H9 (cell line): ENCODE measurements at regions not wholly inside any gene's neighbourhood (a gene's known extent, or its start where the extent isn't known, plus 50 kb on each side); places are given as distances from the start of the nearest gene placed in this dataset.
A peak's percentile ranks its signal among the peaks of the same experiment; 100 is the strongest.

ENCODE experiments used
- DNase-seq: peaks from one replicate; pipeline ENCODE4 v3.0.0-alpha.2; 2017
- H2AFZ ChIP-seq: one replicate; pipeline ENCODE4 v1.6.1; 2013; ENCODE audit warnings: mild to moderate bottlenecking, low read length, control low read depth, moderate library complexity
- H2AK5ac ChIP-seq: 2 replicates; pipeline ENCODE4 v1.6.1; 2013; ENCODE audit warnings: low read length, control low read depth, mixed read lengths; ENCODE audit not compliant: insufficient read length
- H2BK120ac ChIP-seq: one replicate; pipeline ENCODE4 v1.6.1; 2013; ENCODE audit warnings: low read depth, mild to moderate bottlenecking, low read length, control low read depth, inconsistent platforms; ENCODE audit not compliant: poor library complexity, severe bottlenecking
- H2BK12ac ChIP-seq: 2 replicates; pipeline ENCODE4 v1.6.1; 2013; ENCODE audit warnings: low read length, control low read depth, mixed read lengths, low read depth; ENCODE audit not compliant: insufficient read length
- H2BK15ac ChIP-seq: 2 replicates; pipeline ENCODE4 v1.6.1; 2013; ENCODE audit warnings: low read depth, low read length, control low read depth
- H2BK20ac ChIP-seq: one replicate; pipeline ENCODE4 v1.6.1; 2013; ENCODE audit warnings: low read depth, mild to moderate bottlenecking, low read length, control low read depth, inconsistent platforms; ENCODE audit not compliant: poor library complexity, severe bottlenecking
- H2BK5ac ChIP-seq: 2 replicates; pipeline ENCODE4 v1.6.1; 2013; ENCODE audit warnings: low read length, control low read depth, mixed read lengths; ENCODE audit not compliant: insufficient read length
- H3K14ac ChIP-seq: 2 replicates; pipeline ENCODE4 v1.6.1; 2013; ENCODE audit warnings: low read length, control low read depth; ENCODE audit not compliant: insufficient read depth
- H3K18ac ChIP-seq: 2 replicates; pipeline ENCODE4 v1.6.1; 2013; ENCODE audit warnings: low read depth, mild to moderate bottlenecking, mixed read lengths, low read length, control low read depth; ENCODE audit not compliant: insufficient read length
- H3K23ac ChIP-seq: 2 replicates; pipeline ENCODE4 v1.6.1; 2013; ENCODE audit warnings: low read length, control low read depth, mixed read lengths, low read depth; ENCODE audit not compliant: insufficient read length
- H3K23me2 ChIP-seq: 2 replicates; pipeline ENCODE4 v1.6.1; 2013; ENCODE audit warnings: low read depth, mild to moderate bottlenecking, mixed read lengths, low read length, control low read depth; ENCODE audit not compliant: insufficient read length, poor library complexity, severe bottlenecking
- H3K27ac ChIP-seq: 2 replicates; pipeline ENCODE4 v1.5.1; 2013; ENCODE audit warnings: low read length, control low read depth, mixed read lengths, low read depth; ENCODE audit not compliant: insufficient read length
- H3K27me3 ChIP-seq: 2 replicates; pipeline ENCODE4 v1.6.1; 2013; ENCODE audit warnings: low read length, control low read depth, inconsistent platforms; ENCODE audit not compliant: insufficient read depth
- H3K4ac ChIP-seq: 2 replicates; pipeline ENCODE4 v1.6.1; 2013; ENCODE audit warnings: low read depth, mild to moderate bottlenecking, control low read depth, inconsistent platforms, low read length, moderate library complexity
- H3K4me1 ChIP-seq: 2 replicates; pipeline ENCODE4 v1.6.1; 2013; ENCODE audit warnings: low read length, control low read depth, inconsistent platforms; ENCODE audit not compliant: insufficient read depth
- H3K4me2 ChIP-seq: 2 replicates; pipeline ENCODE4 v1.6.1; 2013; ENCODE audit warnings: low read length, control low read depth, mixed read lengths; ENCODE audit not compliant: insufficient read length, insufficient read depth
- H3K56ac ChIP-seq: 2 replicates; pipeline ENCODE4 v1.6.1; 2013; ENCODE audit warnings: low read depth, mild to moderate bottlenecking, mixed read lengths, low read length, control low read depth; ENCODE audit not compliant: insufficient read length
- H3K79me1 ChIP-seq: 2 replicates; pipeline ENCODE4 v1.6.1; 2013; ENCODE audit warnings: low read depth, mild to moderate bottlenecking, moderate library complexity, low read length, control low read depth, inconsistent platforms; ENCODE audit not compliant: insufficient read depth, poor library complexity, severe bottlenecking
- H3K79me2 ChIP-seq: 2 replicates; pipeline ENCODE4 v1.6.1; 2013; ENCODE audit warnings: low read length, control low read depth, inconsistent platforms; ENCODE audit not compliant: insufficient read depth
- H3K9ac ChIP-seq: 2 replicates; pipeline ENCODE4 v1.6.1; 2013; ENCODE audit warnings: low read length, control low read depth, mixed read lengths; ENCODE audit not compliant: insufficient read length; ENCODE audit errors: extremely low read depth
- H3K9me3 ChIP-seq: one replicate; pipeline ENCODE4 v1.6.1; 2013; ENCODE audit warnings: low read depth, low read length, inconsistent platforms; ENCODE audit not compliant: control insufficient read depth
- H3T11ph ChIP-seq: one replicate; pipeline ENCODE4 v1.6.1; 2013; ENCODE audit warnings: mild to moderate bottlenecking, low read length, control low read depth, inconsistent platforms
- H4K20me1 ChIP-seq: one replicate; pipeline ENCODE4 v1.6.1; 2013; ENCODE audit not compliant: control insufficient read depth, insufficient read length, insufficient read depth
- H4K5ac ChIP-seq: 2 replicates; pipeline ENCODE4 v1.6.1; 2013; ENCODE audit warnings: low read depth, mild to moderate bottlenecking, mixed read lengths, low read length, control low read depth; ENCODE audit not compliant: insufficient read length
- H4K8ac ChIP-seq: replicated peaks from 2 replicates; pipeline ENCODE4 v1.6.1; 2013; ENCODE audit warnings: low read length, control low read depth, mixed read lengths, low read depth; ENCODE audit not compliant: insufficient read length
- H4K91ac ChIP-seq: 2 replicates; pipeline ENCODE4 v1.6.1; 2013; ENCODE audit warnings: low read depth, mild to moderate bottlenecking, moderate library complexity, mixed read lengths, low read length, control low read depth; ENCODE audit not compliant: insufficient read length
- H3K27ac Mint-ChIP-seq, 3 experiments: 2 replicates in 2 of 3; 3 replicates in 1 of 3; pipeline ENCODE4 v1.8.0; 2020 to 2021; ENCODE audit warnings: mixed read lengths in 3 of 3, mild to moderate bottlenecking in 1 of 3, moderate library complexity in 1 of 3
- H3K27me3 Mint-ChIP-seq: 2 replicates; pipeline ENCODE4 v1.8.0; 2021; ENCODE audit warnings: low read depth, mild to moderate bottlenecking, moderate library complexity, mixed read lengths
- H3K36me3 Mint-ChIP-seq, 3 experiments: 2 replicates in 2 of 3; 3 replicates in 1 of 3; pipeline ENCODE4 v1.8.0; 2020 to 2021; ENCODE audit warnings: low read depth in 3 of 3, mixed read lengths in 3 of 3; ENCODE audit not compliant: insufficient read depth in 1 of 3
- H3K4me1 Mint-ChIP-seq, 2 experiments: 2 replicates each; pipeline ENCODE4 v1.8.0; 2020; ENCODE audit warnings: mixed read lengths in 2 of 2
- H3K4me3 Mint-ChIP-seq, 2 experiments: 2 replicates in 1 of 2; 3 replicates in 1 of 2; pipeline ENCODE4 v1.8.0; 2020 to 2021; ENCODE audit warnings: mild to moderate bottlenecking in 2 of 2, mixed read lengths in 2 of 2, moderate library complexity in 1 of 2
- H3K9me3 Mint-ChIP-seq, 2 experiments: 2 replicates in 1 of 2; 3 replicates in 1 of 2; pipeline ENCODE4 v1.8.0; 2020; ENCODE audit warnings: mild to moderate bottlenecking in 2 of 2, mixed read lengths in 2 of 2, moderate library complexity in 1 of 2
- TF ChIP-seq, protein P1 (sequence below): fragments of 200-600 bp; sonication (generic); conservative IDR thresholded peaks from 3 replicates; pipeline ENCODE4 v1.8.0; 2021; ENCODE audit warnings: antibody characterized with exemption, mild to moderate bottlenecking

DNA sequence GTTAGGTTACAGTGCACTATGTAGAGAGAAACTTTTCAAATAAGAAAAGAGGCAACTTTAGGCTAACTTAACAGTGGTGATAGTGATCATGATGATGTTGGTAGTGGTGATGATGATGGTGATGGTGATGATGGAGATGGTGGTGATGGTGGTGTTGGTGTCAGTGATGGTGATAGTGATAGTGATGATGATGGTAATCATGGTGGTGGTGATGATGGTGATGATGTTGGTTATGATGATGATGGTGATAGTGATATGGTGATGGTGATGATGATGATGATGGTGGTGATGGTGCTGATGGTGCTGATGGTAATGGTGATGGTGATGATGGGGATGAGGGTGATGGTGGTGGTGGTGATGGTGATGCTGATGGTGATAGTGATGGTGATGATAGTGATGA, 107.4 kb downstream of the DLL1 start:
- Mint-ChIP-seq H3K9me3 (peaks cover 5 to 8% of the 10 kb centered on the region in 2 experiments; a peak in 4 of 5 replicates), H3K27ac (no peak overlapping the region), H3K36me3 (peaks cover 0 to 5% (median 3%) of the 10 kb centered on the region in 3 experiments; a peak in 5 of 7 replicates), H3K4me1 (no peaks in the 10 kb centered on the region), H3K27me3 (peaks cover 17% of the 10 kb centered on the region), H3K4me3 (no peak overlapping the region)
- Histone ChIP-seq H3K56ac (no peak overlapping the region), H2BK5ac (no peak overlapping the region), H2BK20ac (no peak overlapping the region), H4K91ac (no peak overlapping the region), H3K9ac (no peak overlapping the region), H3K79me1 (no peaks in the 10 kb centered on the region), H3K4me1 (no peaks in the 10 kb centered on the region), H3K27ac (no peak overlapping the region), H2BK120ac (no peak overlapping the region), H3T11ph (no peak overlapping the region), H2BK12ac (no peak overlapping the region), H4K20me1 (no peaks in the 10 kb centered on the region), H4K5ac (no peak overlapping the region), H3K4ac (no peak overlapping the region), H3K9me3 (no peaks in the 10 kb centered on the region), H3K23ac (no peak overlapping the region), H2AFZ (no peak overlapping the region), H2BK15ac (no peak overlapping the region), H3K79me2 (no peaks in the 10 kb centered on the region), H3K18ac (no peak overlapping the region), H2AK5ac (no peak overlapping the region), H4K8ac (peak overlapping the region; percentile 7), H3K14ac (no peak overlapping the region), H3K27me3 (no peaks in the 10 kb centered on the region), H3K23me2 (no peaks in the 10 kb centered on the region), H3K4me2 (no peak overlapping the region)
- no peak for DNase-seq
- TF ChIP-seq, protein P1, sequence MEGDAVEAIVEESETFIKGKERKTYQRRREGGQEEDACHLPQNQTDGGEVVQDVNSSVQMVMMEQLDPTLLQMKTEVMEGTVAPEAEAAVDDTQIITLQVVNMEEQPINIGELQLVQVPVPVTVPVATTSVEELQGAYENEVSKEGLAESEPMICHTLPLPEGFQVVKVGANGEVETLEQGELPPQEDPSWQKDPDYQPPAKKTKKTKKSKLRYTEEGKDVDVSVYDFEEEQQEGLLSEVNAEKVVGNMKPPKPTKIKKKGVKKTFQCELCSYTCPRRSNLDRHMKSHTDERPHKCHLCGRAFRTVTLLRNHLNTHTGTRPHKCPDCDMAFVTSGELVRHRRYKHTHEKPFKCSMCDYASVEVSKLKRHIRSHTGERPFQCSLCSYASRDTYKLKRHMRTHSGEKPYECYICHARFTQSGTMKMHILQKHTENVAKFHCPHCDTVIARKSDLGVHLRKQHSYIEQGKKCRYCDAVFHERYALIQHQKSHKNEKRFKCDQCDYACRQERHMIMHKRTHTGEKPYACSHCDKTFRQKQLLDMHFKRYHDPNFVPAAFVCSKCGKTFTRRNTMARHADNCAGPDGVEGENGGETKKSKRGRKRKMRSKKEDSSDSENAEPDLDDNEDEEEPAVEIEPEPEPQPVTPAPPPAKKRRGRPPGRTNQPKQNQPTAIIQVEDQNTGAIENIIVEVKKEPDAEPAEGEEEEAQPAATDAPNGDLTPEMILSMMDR, result no peak
